ENCODE measurements at regions not wholly inside any gene's neighbourhood (a gene's known extent, or its start where the extent isn't known, plus 50 kb on each side); places are given as distances from the start of the nearest gene placed in this dataset.

GRCh38 chr10:33739031-33739430 lies 404.6 kb upstream of the NRP1 start:
- DNase-seq = no peak
- no peak overlapping the region for H3K4me3 ChIP-seq
- intact Hi-C loops (cut with DNase I; ENCODE audit: low total_unique reads) = no loop called here
- H3K9me3 ChIP-seq = peaks cover 0 to 5% (median 0%) of the 10 kb centered on the region in 3 donors
- TF ChIP-seq, protein P1, sequence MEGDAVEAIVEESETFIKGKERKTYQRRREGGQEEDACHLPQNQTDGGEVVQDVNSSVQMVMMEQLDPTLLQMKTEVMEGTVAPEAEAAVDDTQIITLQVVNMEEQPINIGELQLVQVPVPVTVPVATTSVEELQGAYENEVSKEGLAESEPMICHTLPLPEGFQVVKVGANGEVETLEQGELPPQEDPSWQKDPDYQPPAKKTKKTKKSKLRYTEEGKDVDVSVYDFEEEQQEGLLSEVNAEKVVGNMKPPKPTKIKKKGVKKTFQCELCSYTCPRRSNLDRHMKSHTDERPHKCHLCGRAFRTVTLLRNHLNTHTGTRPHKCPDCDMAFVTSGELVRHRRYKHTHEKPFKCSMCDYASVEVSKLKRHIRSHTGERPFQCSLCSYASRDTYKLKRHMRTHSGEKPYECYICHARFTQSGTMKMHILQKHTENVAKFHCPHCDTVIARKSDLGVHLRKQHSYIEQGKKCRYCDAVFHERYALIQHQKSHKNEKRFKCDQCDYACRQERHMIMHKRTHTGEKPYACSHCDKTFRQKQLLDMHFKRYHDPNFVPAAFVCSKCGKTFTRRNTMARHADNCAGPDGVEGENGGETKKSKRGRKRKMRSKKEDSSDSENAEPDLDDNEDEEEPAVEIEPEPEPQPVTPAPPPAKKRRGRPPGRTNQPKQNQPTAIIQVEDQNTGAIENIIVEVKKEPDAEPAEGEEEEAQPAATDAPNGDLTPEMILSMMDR (IDR thresholded peaks at IDR 0.05) = no peak
- no peaks in the 10 kb centered on the region for H3K27me3 ChIP-seq
- no peaks in the 10 kb centered on the region for H3K4me1 ChIP-seq
- H3K36me3 ChIP-seq = no peaks in the 10 kb centered on the region
- H3K27ac ChIP-seq = no peak overlapping the region

- Histone ChIP-seq H3K36me3 (no peaks in the 10 kb centered on the region), H3K4me1 (no peaks in the 10 kb centered on the region), H3K9me3 (peaks cover 0 to 5% (median 0%) of the 10 kb centered on the region in 3 donors), H3K4me3 (no peak overlapping the region), H3K27ac (no peak overlapping the region), H3K27me3 (no peaks in the 10 kb centered on the region)
- DNase-seq = no peak
- intact Hi-C loops (cut with DNase I; ENCODE audit: low total_unique reads) = no loop called here
- TF ChIP-seq, protein P1 (IDR thresholded peaks at IDR 0.05) = no peak
Measured at GRCh38 chr10:33735464-33735923, 401.0 kb upstream of the NRP1 start.

DNA sequence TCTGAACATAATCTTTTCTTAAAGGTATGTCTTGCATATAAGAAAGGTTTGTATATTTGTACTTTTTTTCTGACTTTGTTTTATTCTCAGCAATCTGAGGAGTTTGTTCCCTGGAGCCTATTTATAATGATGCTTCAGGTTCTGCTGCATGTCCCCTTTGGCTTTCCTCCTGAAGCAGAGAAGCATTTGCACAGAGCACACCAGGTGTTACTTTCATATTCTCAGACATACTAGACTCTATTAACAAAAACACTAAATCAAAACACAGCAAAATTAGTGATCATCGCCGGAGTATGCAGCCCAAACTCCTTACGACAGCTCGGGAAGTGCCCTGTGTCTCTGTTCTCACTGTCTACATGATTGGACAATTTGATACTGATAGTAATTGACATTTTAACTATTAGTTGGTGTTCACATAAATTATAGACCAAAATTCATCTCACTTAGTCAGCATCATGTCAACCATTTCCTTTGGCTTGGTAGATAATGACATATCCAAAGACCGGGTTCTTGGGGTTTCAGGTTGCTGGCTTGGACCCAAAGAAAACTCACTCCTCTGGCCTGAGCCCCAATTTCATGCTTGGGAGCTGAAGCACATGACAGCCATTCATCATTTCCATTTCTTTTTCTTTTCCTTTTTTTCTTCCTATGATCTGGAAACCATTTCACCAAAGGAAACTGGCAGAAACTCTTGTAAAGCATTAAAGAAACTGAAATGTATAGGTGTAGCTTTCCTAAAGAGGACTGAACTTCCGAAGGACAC lies 400.1 kb upstream of the NRP1 start:
- Histone ChIP-seq H3K27ac (no peak overlapping the region), H3K9me3 (peaks cover 0 to 5% (median 0%) of the 10 kb centered on the region in 3 donors), H3K4me1 (no peaks in the 10 kb centered on the region), H3K27me3 (no peaks in the 10 kb centered on the region), H3K4me3 (no peak overlapping the region), H3K36me3 (no peaks in the 10 kb centered on the region)
- TF ChIP-seq, protein P1 (IDR thresholded peaks at IDR 0.05) = no peak
- DNase-seq = no peak
- intact Hi-C loops (cut with DNase I; ENCODE audit: low total_unique reads) = no loop called here

DNA sequence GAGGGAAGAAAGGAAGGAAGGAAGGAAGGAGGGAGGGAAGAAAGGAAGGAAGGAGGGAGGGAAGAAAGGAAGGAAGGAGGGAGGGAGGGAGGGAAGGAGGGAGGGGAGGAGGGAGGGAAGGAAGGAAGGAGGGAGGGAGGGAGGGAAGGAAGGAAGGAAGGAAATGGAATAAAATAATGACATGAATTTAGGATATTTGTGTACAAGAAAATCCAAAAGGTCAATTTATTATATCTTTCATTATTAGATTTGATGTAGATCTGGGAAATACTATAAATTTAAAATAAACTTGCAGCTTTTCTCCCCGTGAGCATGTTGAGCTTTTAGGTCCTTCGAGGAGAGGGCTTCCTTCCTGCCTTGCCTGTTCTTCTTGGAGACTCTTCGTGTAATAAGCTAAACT lies 398.6 kb upstream of the NRP1 start:
- Histone ChIP-seq H3K4me1 (no peaks in the 10 kb centered on the region), H3K9me3 (no peaks in the 10 kb centered on the region), H3K27ac (no peak overlapping the region), H3K4me3 (no peak overlapping the region), H3K27me3 (no peaks in the 10 kb centered on the region), H3K36me3 (no peaks in the 10 kb centered on the region)
- intact Hi-C loops (cut with DNase I; ENCODE audit: low total_unique reads) = no loop called here
- TF ChIP-seq, protein P1 (IDR thresholded peaks at IDR 0.05) = no peak
- no peak for DNase-seq

GRCh38 chr10:33732161-33732680 lies 397.8 kb upstream of the NRP1 start:
- Histone ChIP-seq H3K9me3 (no peaks in the 10 kb centered on the region), H3K36me3 (no peaks in the 10 kb centered on the region), H3K27me3 (no peaks in the 10 kb centered on the region), H3K27ac (no peak overlapping the region), H3K4me1 (no peaks in the 10 kb centered on the region), H3K4me3 (no peak overlapping the region)
- no peak for DNase-seq
- intact Hi-C loops (cut with DNase I; ENCODE audit: low total_unique reads) = no loop called here
- TF ChIP-seq, protein P1 (IDR thresholded peaks at IDR 0.05) = no peak

Measured in tibial artery (tissue), 4 donors.